ENCODE measurements at regions not wholly inside any gene's neighbourhood (a gene's known extent, or its start where the extent isn't known, plus 50 kb on each side); places are given as distances from the start of the nearest gene placed in this dataset.

- H3K27me3 ChIP-seq (ENCODE audit: low read length) = no peaks in the 10 kb centered on the region
Measured at GRCh38 chr6:6439778-6440177, 119.3 kb upstream of the F13A1 start.

GRCh38 chr6:6452002-6452401, 131.5 kb upstream of the F13A1 start:
- H3K36me3 ChIP-seq (ENCODE audit: low read length) = no peaks in the 10 kb centered on the region
- H3K27ac ChIP-seq (ENCODE audit: low read depth, low read length) = no peak overlapping the region
- H3K27me3 ChIP-seq (ENCODE audit: low read length) = no peaks in the 10 kb centered on the region
- no peak overlapping the region for H3K4me3 ChIP-seq (ENCODE audit: insufficient read depth, low read length, poor library complexity, severe bottlenecking)
- no peaks in the 10 kb centered on the region for H4K20me1 ChIP-seq (ENCODE audit: low read depth, low read length)
- H3K9me3 ChIP-seq (ENCODE audit: insufficient read depth, low read length) = no peaks in the 10 kb centered on the region
- H3F3A ChIP-seq (ENCODE audit: insufficient read depth) = no peaks in the 10 kb centered on the region
- no peak overlapping the region for H2AFZ ChIP-seq (ENCODE audit: low read depth, low read length, severe bottlenecking)
- no peak overlapping the region for H3K4me2 ChIP-seq (ENCODE audit: low read depth, low read length, poor library complexity, severe bottlenecking)
- TF ChIP-seq EZH2phosphoT487 (conservative IDR thresholded peaks at IDR 0.05; ENCODE audit: low read length) = no peak
- TF ChIP-seq CTCF (IDR thresholded peaks at IDR 0.05; ENCODE audit: insufficient read depth, low read length, poor library complexity, severe bottlenecking) = no peak
- H3K9me2 ChIP-seq (replicated peaks; ENCODE audit: insufficient read depth, low read length) = no peaks in the 10 kb centered on the region
- no peak overlapping the region for H3K9ac ChIP-seq (ENCODE audit: low read length)
- H3K79me2 ChIP-seq (ENCODE audit: insufficient read depth, low read length) = no peaks in the 10 kb centered on the region

More at GRCh38 chr6:6439778-6440177, 119.3 kb upstream of the F13A1 start:
- H2AFZ ChIP-seq (ENCODE audit: low read depth, low read length, severe bottlenecking) = no peak overlapping the region
- H3K9me3 ChIP-seq (ENCODE audit: insufficient read depth, low read length) = no peaks in the 10 kb centered on the region; the same call in 1 of the 2 replicates
- H3K27ac ChIP-seq (ENCODE audit: low read depth, low read length) = no peak overlapping the region
- H3K4me2 ChIP-seq (ENCODE audit: low read depth, low read length, poor library complexity, severe bottlenecking) = no peak overlapping the region
- no peaks in the 10 kb centered on the region for H3F3A ChIP-seq (ENCODE audit: insufficient read depth)
- H3K9ac ChIP-seq (ENCODE audit: low read length) = no peak overlapping the region
- H3K36me3 ChIP-seq (ENCODE audit: low read length) = no peaks in the 10 kb centered on the region
- H3K9me2 ChIP-seq (replicated peaks; ENCODE audit: insufficient read depth, low read length) = no peaks in the 10 kb centered on the region
- H4K20me1 ChIP-seq (ENCODE audit: low read depth, low read length) = no peaks in the 10 kb centered on the region
- H3K4me3 ChIP-seq (ENCODE audit: insufficient read depth, low read length, poor library complexity, severe bottlenecking) = no peak overlapping the region
- H3K79me2 ChIP-seq (ENCODE audit: insufficient read depth, low read length) = no peaks in the 10 kb centered on the region
- TF ChIP-seq EZH2phosphoT487 (conservative IDR thresholded peaks at IDR 0.05; ENCODE audit: low read length) = no peak
- TF ChIP-seq CTCF (IDR thresholded peaks at IDR 0.05; ENCODE audit: insufficient read depth, low read length, poor library complexity, severe bottlenecking) = no peak

- Histone ChIP-seq H3K9ac (ENCODE audit: low read length) (no peak overlapping the region), H3K4me3 (ENCODE audit: insufficient read depth, low read length, poor library complexity, severe bottlenecking) (no peak overlapping the region), H3K36me3 (ENCODE audit: low read length) (no peaks in the 10 kb centered on the region), H3K9me3 (ENCODE audit: insufficient read depth, low read length) (no peaks in the 10 kb centered on the region), H3K27ac (ENCODE audit: low read depth, low read length) (no peak overlapping the region), H3K79me2 (ENCODE audit: insufficient read depth, low read length) (no peaks in the 10 kb centered on the region), H2AFZ (ENCODE audit: low read depth, low read length, severe bottlenecking) (no peak overlapping the region), H3K4me2 (ENCODE audit: low read depth, low read length, poor library complexity, severe bottlenecking) (no peak overlapping the region), H4K20me1 (ENCODE audit: low read depth, low read length) (no peaks in the 10 kb centered on the region), H3K9me2 (replicated peaks; ENCODE audit: insufficient read depth, low read length) (no peaks in the 10 kb centered on the region), H3K27me3 (ENCODE audit: low read length) (no peaks in the 10 kb centered on the region), H3F3A (ENCODE audit: insufficient read depth) (no peaks in the 10 kb centered on the region)
- TF ChIP-seq EZH2phosphoT487 (conservative IDR thresholded peaks at IDR 0.05; ENCODE audit: low read length) (no peak), CTCF (IDR thresholded peaks at IDR 0.05; ENCODE audit: insufficient read depth, low read length, poor library complexity, severe bottlenecking) (no peak)
Measured at GRCh38 chr6:6453186-6453585, 132.7 kb upstream of the F13A1 start.
